GM12878 (cell line): ENCODE measurements at regions not wholly inside any gene's neighbourhood (a gene's known extent, or its start where the extent isn't known, plus 50 kb on each side); places are given as distances from the start of the nearest gene placed in this dataset.

Source experiments
- ATAC-seq: fragments of 200-7000 bp; cut with Tn5 transposase; 3 replicates; pipeline ENCODE4 v1.9.1; 2020; ENCODE audit warnings: mild to moderate bottlenecking, moderate library complexity
- BruUV-seq: library from RNA; stranded (reverse); fragments of 400-500 nt; replicated peaks from 2 replicates; lab custom pipeline; 2021; lab: Mats Ljungman, UMichigan
- CTCF ChIA-PET: fragments of 300-600 bp; sonication (Branson Sonifier 250); formaldehyde crosslinking; extraction: SDS; loops from one replicate; lab custom pipeline; 2021; ENCODE audit warnings: inconsistent platforms; lab: Yijun Ruan, JAX
- POLR2A ChIA-PET: fragments of 350-600 bp; formaldehyde crosslinking; extraction: SDS; loops from one replicate; lab custom pipeline; 2021; ENCODE audit warnings: inconsistent platforms; lab: Charles Lee
- RAD21 ChIA-PET: fragments of 300-600 bp; sonication (Branson Sonifier 250); formaldehyde crosslinking; loops from one replicate; lab custom pipeline; 2023; ENCODE audit warnings: antibody characterized with exemption; ENCODE audit not compliant: unreplicated experiment; lab: Charles Lee
- SMC1A ChIA-PET: fragments of 300-600 bp; sonication (Branson Sonifier 250); formaldehyde crosslinking; loops from one replicate; lab custom pipeline; 2023; ENCODE audit not compliant: unreplicated experiment, uncharacterized antibody; lab: Charles Lee
- DNase-seq: peaks from one replicate; pipeline ENCODE4 v3.0.0-alpha.2; 2011; ENCODE audit warnings: low read depth, low spot score
- FAIRE-seq: peaks from 3 replicates; lab custom pipeline; 2011; peaks lifted over from hg19 to GRCh38; lab: Jason Lieb, UNC
- H2AFZ ChIP-seq: 2 replicates; pipeline ENCODE4 v1.6.0; 2011; ENCODE audit warnings: low read depth, low read length, control low read depth; ENCODE audit not compliant: control insufficient read depth
- H3K27ac ChIP-seq: 2 replicates; pipeline ENCODE4 v1.5.1; 2011; ENCODE audit warnings: control low read depth; ENCODE audit not compliant: control insufficient read depth, insufficient read depth
- H3K27me3 ChIP-seq, 2 experiments: replicated peaks in 1 of 2; 2 replicates each; pipeline versions ENCODE4 v1.6.0 to v1.6.1; 2011; ENCODE audit warnings: low read length in 1 of 2; ENCODE audit not compliant: control insufficient read depth in 2 of 2, insufficient read depth in 2 of 2
- H3K36me3 ChIP-seq, 2 experiments: 2 replicates each; pipeline ENCODE4 v1.5.1; 2011; ENCODE audit warnings: low read length in 1 of 2; ENCODE audit not compliant: control insufficient read depth in 2 of 2, insufficient read depth in 2 of 2
- H3K4me1 ChIP-seq: 2 replicates; pipeline ENCODE4 v1.6.1; 2011; ENCODE audit warnings: mild to moderate bottlenecking, low read length, moderate library complexity, mixed read lengths; ENCODE audit not compliant: control insufficient read depth, insufficient read depth
- H3K4me2 ChIP-seq: 2 replicates; pipeline ENCODE4 v1.6.0; 2011; ENCODE audit warnings: control low read depth; ENCODE audit not compliant: control insufficient read depth, insufficient read depth
- H3K4me3 ChIP-seq: fragments of 200-600 bp; sonication (generic); 2 replicates; pipeline ENCODE4 v1.5.1; 2016
- H3K79me2 ChIP-seq: 2 replicates; pipeline ENCODE4 v1.6.0; 2011; ENCODE audit warnings: low read length; ENCODE audit not compliant: control insufficient read depth, insufficient read depth
- H3K9ac ChIP-seq: 2 replicates; pipeline ENCODE4 v1.8.0; 2011; ENCODE audit warnings: low read length, control low read depth, mixed read lengths; ENCODE audit not compliant: control insufficient read depth, insufficient read depth
- H3K9me3 ChIP-seq: replicated peaks from 3 replicates; pipeline ENCODE4 v1.5.1; 2011; ENCODE audit warnings: mild to moderate bottlenecking, low read length; ENCODE audit not compliant: control insufficient read depth, insufficient read depth
- H4K20me1 ChIP-seq: 2 replicates; pipeline ENCODE4 v1.6.0; 2011; ENCODE audit not compliant: control insufficient read depth, insufficient read depth
- BACH1 ChIP-seq: fragments of 450-650 bp; IDR thresholded peaks from 2 replicates; pipeline ENCODE4 v1.6.1; 2017; ENCODE audit warnings: mild to moderate bottlenecking, borderline replicate concordance
- E4F1 ChIP-seq: fragments of 450-650 bp; IDR thresholded peaks from 2 replicates; pipeline ENCODE4 v1.6.1; 2018; ENCODE audit warnings: borderline replicate concordance, mild to moderate bottlenecking; ENCODE audit not compliant: partially characterized antibody
- HDGF ChIP-seq: fragments of 450-650 bp; IDR thresholded peaks from 2 replicates; pipeline ENCODE4 v1.6.1; 2016; ENCODE audit warnings: antibody characterized with exemption
- POU2F2 ChIP-seq: IDR thresholded peaks from 3 replicates; pipeline ENCODE4 v1.6.1; 2011; ENCODE audit warnings: low read depth, mild to moderate bottlenecking, low read length, borderline replicate concordance
- SIN3A ChIP-seq: IDR thresholded peaks from 2 replicates; pipeline ENCODE4 v1.6.1; 2012; ENCODE audit warnings: low read depth, low read length, improper control_type of control experiment
- STAT3 ChIP-seq: IDR thresholded peaks from 2 replicates; pipeline ENCODE4 v1.6.1; 2011; ENCODE audit warnings: low read depth, low read length, improper control_type of control experiment
- WGBS: methylation state at CpG from one replicate; pipeline ENCODE4 v1.1.6; 2016; ENCODE audit warnings: low lambda C conversion rate; ENCODE audit not compliant: insufficient replicate concordance, insufficient coverage; ENCODE audit errors: missing lambda C conversion rate; 5-methylcytosine and 5-hydroxymethylcytosine counted together
- in situ Hi-C: fragments of 300-500 bp; cut with MboI; formaldehyde crosslinking; loops from 9 replicates; pipeline ENCODE4 v1.14.3; 2018; ENCODE audit warnings: mixed read lengths
- intact Hi-C: fragments of 100-400 bp; cut with micrococcal nuclease; formaldehyde crosslinking; loops from one replicate; pipeline ENCODE4 v1.14.2; 2022; ENCODE audit not compliant: unreplicated experiment

GRCh38 chr5:10034001-10034400 lies 215.7 kb downstream of the ATPSCKMT start:
- Histone ChIP-seq H3K9me3 (no peaks in the 10 kb centered on the region), H2AFZ (no peak overlapping the region), H3K4me1 (no peaks in the 10 kb centered on the region), H3K79me2 (no peaks in the 10 kb centered on the region), H3K9ac (no peak overlapping the region), H3K4me2 (no peak overlapping the region), H3K27ac (no peak overlapping the region), H3K4me3 (no peak overlapping the region), H3K36me3 (no peaks in the 10 kb centered on the region), H4K20me1 (no peaks in the 10 kb centered on the region), H3K27me3 (no peaks in the 10 kb centered on the region)
- in situ Hi-C loops (no loop called here), intact Hi-C loops (no loop called here)
- DNase-seq (no peak), FAIRE-seq (no peak), ATAC-seq (no peak)
- WGBS = 32% methylated on average over 5 of the region's 8 CpGs
- ChIA-PET CTCF (no interaction called here), RAD21 (no interaction called here), POLR2A (no interaction called here), SMC1A (no interaction called here)
- TF ChIP-seq STAT3 (no peak), BACH1 (no peak), POU2F2 (no peak)
- BruUV-seq = no TSS peak

GRCh38 chr5:10031817-10032216 lies 217.9 kb downstream of the ATPSCKMT start:
- SMC1A ChIA-PET = no interaction called here
- Histone ChIP-seq H3K9me3 (no peaks in the 10 kb centered on the region), H3K27me3 (no peaks in the 10 kb centered on the region), H3K9ac (no peak overlapping the region), H2AFZ (no peak overlapping the region), H4K20me1 (no peaks in the 10 kb centered on the region), H3K79me2 (no peaks in the 10 kb centered on the region), H3K4me1 (no peaks in the 10 kb centered on the region)
- ATAC-seq (no peak), FAIRE-seq (no peak), DNase-seq (no peak)
- in situ Hi-C loops (no loop called here), intact Hi-C loops (no loop called here)
- TF ChIP-seq HDGF = no peak
- no peak for TF ChIP-seq E4F1
- no peak for TF ChIP-seq SIN3A
- TF ChIP-seq, all 136 proteins: peak for 0
- 39% methylated on average over 2 of the region's 2 CpGs for WGBS
- ChIA-PET POLR2A (no interaction called here), RAD21 (interaction anchor here (2.1 kb wide), 1 partner anchor 132 kb away, joined by 4 read pairs; no protein-coding TSS in a partner anchor), CTCF (interaction anchor here (0.7 kb wide), 1 partner anchor 534 kb away, joined by 3 read pairs; no protein-coding TSS in a partner anchor)
- Histone ChIP-seq H3K36me3 (no peaks in the 10 kb centered on the region), H3K27ac (no peak overlapping the region), H3K4me3 (no peak overlapping the region), H3K4me2 (no peak overlapping the region)
- no TSS peak for BruUV-seq
